HG03097 (cell line): ENCODE measurements at regions not wholly inside any gene's neighbourhood (a gene's known extent, or its start where the extent isn't known, plus 50 kb on each side); places are given as distances from the start of the nearest gene placed in this dataset.
"Not testable (repeated sequence)": the region's sequence is repeated elsewhere in the genome, so short reads cannot be mapped to it uniquely, and the experiment has no call there.

Source experiments
- ATAC-seq: cut with Tn5 transposase; IDR thresholded peaks from one replicate; pipeline ENCODE4 v1.9.1; 2021; ENCODE audit not compliant: unreplicated experiment, low FRiP score

DNA sequence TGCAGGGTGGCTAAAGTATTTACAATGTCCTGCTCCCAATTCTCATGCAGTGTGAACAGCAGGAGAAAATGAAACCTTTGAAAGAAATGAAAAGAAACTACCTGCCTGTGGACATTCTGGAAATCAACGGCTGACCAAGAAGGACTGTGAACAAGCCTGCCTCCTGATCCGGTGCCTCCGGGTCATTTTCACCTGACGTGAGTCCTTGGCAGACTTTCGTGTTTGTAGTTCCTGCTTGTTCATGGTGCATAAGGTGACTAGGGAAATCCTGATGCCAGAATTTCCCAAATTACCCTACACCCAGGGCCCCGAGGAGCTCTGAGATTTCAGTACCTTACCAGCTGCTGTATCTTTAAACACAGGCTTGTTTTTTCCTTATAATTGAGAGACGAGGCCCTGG, 317.5 kb downstream of the TLE1 start:
- no peak for ATAC-seq

DNA sequence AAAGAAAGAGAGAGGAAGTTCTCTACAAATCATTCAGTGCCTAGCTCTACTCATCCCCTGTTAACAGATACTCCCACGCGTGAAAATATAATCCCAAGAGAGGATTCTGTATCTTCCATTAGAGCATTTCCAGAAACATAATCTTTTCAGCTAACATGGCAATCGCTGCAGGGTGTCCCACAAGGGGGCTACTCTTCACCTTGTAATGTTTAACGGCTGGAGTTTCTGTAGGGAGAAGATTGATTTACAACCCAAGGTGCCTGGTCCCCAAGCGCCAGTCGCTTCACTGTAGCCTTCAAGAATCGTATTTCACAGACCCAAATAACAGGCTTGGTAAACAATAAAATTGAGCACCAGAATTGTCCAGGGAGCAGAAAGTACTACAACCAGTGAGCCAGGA, 318.7 kb downstream of the TLE1 start:
- no peak for ATAC-seq

DNA sequence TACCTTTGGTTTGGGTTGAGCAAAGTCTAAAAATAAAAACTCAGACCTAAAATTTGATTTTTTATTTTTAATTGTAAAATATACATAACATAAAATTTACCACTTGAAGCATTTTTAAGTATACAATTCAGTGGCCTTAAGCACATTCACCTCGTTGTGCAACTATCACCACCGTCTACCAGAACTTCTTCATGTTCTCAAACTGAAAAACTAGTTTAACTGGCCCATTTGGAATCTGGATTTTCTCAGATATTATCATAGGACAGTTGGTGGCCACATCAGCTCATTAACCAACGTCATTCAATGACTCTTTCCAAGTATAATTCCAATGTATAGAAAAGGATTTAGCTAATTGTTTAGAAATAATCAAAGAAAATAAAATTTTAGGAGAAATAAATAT, 319.3 kb downstream of the TLE1 start:
- no peak for ATAC-seq

DNA sequence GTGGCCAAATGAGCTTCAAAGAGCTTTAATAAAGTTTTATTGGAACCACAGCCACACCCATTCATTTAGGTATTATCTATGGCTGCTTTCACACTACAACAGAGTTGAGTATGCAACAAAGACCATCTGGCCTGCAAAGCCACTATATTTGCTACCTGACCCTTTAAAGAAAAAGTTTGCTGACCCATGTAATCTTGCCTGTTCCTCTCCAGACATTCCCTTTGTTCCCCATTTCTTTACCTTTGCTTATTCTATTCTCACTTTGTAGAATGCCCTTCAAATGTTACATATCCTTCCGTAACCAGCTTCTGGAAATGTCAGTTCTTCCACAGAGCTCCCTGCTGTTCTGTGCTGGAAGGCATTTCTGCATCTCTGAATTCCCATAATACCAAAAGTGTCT, 320.2 kb downstream of the TLE1 start:
- no peak for ATAC-seq

DNA sequence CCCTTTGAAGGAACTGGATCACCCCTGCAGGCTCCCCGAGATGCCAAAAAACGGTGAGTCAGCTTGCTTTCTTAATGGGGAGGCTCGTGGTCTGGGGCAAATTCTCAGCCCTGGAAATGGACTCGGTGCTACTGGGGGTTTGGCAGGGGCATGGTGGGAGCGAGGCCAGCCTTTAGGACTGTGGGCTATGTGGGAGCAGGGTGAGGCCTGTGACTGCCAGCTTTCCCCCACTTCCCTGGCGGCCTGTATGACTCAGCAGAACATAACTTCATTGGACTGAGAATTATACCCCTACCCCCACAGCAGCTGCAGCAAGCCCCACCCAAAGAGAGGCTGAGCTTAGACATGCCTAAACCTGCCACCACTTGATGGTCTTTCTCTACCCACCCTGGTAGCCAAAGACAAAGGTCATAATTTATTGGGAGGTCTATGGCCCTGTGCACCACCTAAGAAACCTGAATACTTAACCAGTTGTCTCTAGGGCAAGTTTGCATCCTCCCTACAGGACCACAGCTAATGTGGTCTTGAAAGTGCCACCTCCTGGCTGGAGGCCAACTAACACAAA, 325.3 kb downstream of the TLE1 start:
- no peak for ATAC-seq

DNA sequence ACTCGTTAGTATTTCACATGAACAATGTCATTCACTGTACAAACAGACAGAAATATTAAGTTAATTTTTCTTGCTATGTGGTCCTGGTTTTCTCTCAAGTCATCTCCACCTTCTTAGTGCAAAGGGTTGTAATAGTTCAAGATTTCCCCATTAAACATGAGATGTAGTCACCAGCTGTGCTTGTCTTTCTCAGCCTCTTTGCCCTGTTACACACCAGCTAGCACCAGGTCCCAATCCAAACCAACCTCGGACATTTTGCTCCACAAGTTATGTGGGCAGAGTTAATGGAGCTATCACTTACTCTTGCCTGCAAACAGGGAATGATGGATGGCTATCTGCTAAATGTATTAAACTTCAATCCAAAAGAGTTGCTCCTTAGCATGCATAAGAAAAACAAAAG, 328.1 kb downstream of the TLE1 start:
- no peak for ATAC-seq

DNA sequence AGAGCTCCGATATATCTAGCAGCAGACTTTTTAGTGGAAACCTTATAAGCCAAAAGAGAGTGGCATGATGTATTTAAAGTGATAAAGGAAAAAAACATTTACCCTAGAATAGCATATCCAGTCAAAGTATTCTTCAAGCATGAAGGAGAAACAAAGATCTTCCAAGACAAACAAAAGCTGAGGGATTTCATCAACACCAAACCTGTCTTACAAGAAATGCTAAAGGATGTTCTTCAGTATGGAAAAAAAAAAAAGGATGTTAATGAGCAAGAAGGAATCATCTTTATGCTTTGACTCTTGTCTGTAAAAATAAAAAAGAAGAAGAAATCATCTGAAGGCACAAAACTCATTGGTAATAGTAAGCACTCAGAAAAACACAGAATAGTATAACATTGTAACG, 338.2 kb downstream of the TLE1 start:
- no peak for ATAC-seq

DNA sequence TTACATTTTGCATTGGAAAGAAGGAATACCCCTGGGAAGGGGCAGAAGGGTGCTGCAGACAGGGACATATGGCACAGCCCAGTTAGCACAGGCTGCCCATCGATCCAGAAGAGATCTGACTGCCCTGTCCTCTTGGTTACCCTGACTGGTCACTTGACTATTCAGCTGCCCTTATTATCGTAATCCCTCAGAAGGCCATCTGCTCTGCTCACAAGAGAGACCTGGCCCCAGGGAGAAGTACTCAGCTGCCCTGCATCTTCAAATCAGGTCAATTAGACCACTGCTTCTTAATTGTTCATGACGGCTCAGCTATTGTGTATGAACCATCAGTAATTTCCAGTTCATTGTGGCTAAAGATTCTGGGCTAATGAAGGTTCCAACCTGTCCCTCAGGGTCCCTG, 345.0 kb downstream of the TLE1 start:
- ATAC-seq, result no peak

DNA sequence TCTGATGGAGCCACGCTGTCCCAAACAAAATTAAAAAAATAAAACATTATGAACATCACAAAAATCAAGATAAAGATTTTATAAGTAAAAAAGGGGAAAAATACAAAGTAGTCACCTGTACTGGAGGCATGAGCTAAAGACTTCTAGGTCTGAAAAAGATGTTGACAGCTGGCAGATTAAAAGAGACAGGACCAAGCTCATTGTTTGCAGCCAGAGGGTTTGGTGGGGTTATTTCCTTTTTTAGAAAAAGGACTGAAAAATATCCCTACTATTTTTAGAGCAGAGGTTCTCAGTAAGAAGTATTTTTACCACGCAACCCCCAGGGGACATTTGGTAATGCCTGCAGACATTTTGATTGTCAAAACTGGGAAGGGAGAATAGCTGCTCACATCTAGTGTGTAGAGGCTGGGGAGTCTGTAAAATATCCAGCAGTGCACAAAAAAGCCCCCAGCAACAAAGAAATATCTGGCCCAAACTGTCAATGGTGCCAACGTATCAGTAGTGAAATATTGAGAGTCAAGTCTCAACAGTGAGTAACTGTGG, 353.4 kb downstream of the TLE1 start:
- no peak for ATAC-seq

DNA sequence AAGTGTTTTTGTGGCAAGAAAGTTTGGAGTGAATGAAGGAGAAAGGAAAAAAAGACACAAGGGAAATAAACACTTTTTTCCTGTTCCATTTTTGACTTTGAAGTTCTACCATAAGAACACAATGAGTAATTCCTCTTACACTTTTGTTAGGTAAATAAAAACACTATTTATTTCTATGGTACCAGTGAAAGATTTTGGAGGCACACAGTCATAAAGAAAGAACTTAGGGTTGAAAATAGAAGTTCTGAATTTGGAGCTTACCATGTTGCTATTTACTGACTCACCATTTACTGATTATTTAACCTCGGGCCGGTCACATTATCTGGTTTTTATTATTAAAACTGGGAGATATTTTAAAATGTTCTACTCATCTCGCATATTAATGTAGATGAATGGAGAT, 367.8 kb downstream of the TLE1 start:
- no peak for ATAC-seq

DNA sequence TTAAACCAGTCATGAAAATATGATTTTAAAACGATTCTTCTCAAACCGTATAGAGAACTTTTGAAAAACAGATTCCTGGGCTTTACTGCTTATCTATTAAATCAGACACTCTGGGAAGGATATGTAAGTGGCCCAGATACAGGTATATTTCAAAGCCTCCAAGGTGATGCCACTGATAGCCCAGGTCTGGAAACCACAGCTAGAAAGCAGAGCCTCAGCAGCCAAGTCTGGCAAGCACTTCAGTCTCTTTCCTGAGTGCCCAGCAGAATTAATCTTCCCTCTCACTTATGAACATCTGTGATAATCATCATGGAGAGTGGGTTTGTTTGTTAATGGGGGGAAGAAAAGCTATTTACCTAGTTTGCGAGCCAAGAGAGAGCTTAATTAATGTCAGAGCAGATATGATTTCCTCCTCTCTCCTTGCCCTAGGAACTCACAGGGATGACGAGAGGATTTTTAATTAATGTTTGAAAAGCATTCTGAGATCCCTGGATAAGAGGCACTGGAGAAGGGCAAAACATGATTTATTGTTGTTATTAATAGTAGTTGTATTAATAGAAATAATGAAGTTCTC, 368.4 kb downstream of the TLE1 start:
- ATAC-seq, result no peak

DNA sequence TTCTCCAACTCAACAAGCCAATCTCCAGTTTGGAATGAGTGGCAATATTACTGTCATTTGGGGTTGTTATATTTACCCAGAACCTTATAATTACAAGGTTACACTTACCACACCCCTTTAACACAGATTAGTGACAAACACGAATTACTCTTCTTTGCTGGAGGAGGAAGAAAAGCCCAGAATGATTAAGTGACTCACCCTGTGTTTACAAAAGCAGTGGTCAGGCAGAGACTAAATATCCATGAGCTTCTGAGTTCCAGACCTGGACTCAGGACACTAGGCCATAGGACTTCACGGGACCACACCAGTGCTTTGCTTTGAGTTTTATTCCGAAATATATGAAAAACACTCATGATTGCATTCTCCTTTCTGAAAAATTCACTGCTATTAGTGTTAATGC, 370.8 kb downstream of the TLE1 start:
- no peak for ATAC-seq

DNA sequence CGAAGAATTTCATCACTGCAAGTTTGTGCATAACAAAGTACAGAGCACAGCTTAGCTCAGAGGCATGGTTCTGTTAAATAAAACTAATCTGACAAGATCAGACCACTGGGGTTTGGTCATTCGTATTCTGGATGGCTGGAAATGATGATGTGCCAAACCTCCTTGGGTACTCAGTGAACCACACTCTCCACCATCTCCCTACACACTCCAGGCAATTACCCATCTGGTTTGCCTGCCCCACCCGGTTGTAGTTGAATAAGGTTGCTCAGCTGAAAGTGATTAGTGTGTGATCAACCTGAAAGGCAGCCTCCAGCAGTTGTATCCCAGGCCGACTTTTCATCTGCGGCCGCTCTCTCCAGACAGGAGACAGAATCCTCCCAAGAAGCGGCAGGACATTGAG, 371.4 kb downstream of the TLE1 start:
- ATAC-seq, result no peak

DNA sequence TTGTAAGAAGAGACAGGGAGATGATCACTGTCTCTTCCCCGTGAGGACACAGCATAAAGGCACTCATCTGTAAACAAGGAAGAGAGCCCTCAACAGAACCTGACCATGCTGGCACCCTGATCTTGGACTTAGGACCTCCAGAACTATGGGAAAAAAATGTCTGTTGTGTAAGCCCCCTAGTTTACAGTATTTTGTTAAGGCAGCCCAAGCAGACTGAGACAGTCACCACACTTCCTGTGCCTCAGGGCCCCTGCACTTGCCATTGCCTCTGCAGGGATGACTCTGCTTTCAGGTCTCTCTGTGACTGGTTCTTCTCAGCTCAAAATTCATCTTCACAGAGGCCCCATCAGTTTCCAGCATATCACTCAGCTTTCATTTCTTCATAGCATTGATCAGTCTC, 372.1 kb downstream of the TLE1 start:
- no peak for ATAC-seq

DNA sequence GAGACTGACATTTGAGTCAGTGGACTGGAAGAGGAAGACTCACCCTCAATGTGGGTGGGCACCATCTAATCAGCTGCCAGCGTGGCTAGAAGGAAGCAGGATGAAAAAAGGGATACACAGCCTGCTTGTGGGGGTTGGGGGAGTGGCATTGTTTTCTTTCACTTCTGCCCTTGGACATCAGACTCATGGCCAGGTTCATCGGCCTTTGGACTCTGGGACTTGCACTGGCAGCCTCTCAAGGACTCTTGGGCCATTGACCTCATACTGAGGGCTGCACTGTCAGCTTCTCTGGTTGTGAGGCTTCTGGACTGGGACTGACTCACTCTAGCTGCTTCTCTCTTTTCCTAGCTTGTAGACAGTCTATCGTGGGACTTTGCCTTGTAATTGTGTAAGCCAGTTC, 374.9 kb downstream of the TLE1 start:
- ATAC-seq, result no peak

DNA sequence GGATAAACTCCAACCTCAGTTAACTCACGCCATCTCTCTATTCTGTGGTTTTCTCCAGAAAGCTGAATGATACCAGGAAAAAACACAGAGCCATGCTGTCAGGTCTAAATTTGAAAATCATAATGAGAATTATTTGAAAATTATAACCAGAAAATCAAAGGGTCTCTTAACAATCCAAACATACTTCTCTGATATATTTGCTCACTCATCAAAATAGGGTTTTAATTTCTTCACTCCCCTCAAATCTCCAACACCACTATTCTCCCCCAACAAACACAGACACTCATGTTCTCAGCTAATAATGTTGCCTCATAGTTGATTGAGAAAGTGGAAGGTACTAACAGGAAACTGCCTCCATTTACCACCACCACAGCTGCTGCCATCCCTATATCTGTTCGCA, 375.5 kb downstream of the TLE1 start:
- no peak for ATAC-seq

DNA sequence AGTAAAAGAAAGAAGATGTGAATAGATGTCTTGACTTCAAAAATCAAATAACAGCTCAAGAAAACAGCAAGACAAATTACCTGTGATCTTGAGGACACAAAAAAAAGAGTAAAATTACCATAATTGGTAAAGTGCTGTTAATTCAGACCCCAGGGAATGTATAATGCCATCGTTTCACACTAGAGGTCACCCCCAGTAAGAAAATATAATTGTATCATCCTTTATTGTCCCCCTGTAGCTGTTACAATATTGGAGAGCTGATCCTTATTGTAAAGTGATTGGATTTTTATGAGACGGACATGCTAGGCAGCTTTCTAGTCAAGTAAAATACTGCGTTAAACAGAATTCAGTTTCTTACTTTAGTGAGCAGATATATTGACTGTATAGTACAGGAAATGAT, 377.0 kb downstream of the TLE1 start:
- no peak for ATAC-seq

DNA sequence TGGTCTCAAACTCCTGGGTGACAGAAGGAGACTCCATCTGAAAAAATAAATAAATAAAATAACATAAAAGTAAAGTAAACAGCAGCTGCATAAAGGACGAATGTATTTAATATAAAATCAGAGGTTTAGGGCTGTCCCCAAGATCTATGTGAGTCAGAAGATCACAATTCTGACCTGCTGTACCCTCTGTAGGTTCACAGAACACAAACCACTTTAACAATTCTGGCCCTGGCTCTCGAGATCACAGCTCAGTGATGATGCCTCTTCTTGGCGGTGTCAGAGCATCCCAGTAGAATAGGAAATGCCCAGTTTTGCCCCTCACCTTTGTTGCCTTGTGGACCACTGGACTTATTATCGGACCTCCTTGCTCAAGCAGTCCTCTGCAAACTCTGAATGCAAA, 380.9 kb downstream of the TLE1 start:
- ATAC-seq, result no peak

DNA sequence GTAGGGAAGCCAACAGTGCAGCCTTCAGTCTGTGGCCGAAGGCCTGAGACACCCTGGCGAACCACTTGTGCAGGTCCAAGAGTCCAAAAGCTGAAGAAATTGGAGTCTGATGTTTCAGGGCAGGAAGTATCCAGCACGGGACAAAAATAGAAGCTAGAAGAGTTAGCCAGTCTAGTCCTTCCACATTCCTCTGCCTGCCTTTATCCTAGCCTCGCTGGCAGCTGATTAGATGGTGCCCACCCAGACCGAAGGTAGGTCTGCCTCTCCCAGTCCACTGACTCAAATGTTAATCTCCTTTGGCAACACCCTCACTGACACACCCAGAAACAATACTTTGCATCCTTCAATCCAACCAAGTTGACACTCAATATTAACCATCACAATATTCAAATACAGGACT, 381.6 kb downstream of the TLE1 start:
- ATAC-seq, result not testable (repeated sequence)

DNA sequence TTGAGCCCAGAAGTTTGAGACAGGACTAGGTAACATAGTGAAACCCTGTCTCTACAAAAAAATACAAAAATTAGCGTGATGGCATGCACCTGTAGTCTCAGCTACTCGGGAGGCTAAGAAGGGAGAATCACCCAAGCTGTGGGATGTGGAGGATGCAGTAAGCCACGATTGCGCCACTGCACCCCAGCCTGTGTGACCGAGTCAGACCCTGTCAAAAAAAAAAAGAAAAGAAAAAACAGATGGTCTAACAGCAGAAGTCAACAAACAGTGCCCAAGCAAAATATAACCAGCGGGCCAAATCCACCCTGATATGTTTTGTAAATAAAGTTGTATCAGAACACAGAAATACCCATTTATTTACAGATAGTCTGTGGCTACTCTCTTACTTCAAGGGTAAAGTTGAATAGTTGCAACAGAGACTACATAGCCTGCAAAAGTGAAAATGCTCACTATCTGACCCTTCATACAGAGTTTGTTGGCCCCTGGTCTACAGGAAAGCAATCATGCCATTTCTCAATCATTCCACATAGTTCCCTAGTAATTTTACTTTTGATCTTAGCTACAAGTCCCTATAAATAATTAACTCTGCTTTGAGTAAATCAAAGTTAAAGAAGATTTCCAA, 383.7 kb downstream of the TLE1 start:
- ATAC-seq, result no peak

DNA sequence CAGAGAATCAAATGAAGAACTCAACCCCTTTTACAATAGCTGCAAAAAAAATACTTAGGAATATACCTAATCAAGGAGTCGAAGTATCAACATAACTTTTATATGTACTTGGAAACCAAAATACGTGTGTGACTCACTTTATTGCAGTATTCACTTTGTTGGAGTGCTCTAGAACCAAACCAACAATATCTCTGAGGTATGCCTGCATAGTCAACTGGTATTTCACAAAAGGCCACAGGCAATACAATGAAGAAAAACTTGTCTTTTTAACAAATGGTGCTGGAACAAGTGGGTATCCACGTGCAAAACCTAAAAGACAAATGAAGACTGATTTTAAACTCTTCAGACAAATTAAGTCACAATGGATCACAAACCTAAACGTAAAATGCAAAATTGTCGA, 385.7 kb downstream of the TLE1 start:
- no peak for ATAC-seq

DNA sequence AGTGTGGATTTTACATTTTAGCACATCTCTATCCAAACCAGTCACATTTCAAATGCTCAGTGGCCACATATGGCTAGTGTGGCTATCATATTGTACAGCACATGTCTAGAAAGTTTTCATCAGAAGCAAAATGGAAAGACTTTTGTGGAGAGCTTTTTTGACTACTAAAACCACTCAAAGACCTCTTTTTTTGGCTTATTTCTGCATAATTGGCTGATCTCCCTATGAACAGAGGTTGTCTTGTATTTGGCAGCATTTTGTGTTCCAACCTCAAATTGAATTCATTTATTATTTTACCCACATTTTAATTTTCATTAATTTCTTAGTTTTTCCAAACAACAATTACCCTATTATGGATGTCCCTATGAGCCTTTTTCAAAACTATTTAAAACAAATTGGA, 395.7 kb downstream of the TLE1 start:
- no peak for ATAC-seq
